ENCODE measurements at regions not wholly inside any gene's neighbourhood (a gene's known extent, or its start where the extent isn't known, plus 50 kb on each side); places are given as distances from the start of the nearest gene placed in this dataset.

DNA sequence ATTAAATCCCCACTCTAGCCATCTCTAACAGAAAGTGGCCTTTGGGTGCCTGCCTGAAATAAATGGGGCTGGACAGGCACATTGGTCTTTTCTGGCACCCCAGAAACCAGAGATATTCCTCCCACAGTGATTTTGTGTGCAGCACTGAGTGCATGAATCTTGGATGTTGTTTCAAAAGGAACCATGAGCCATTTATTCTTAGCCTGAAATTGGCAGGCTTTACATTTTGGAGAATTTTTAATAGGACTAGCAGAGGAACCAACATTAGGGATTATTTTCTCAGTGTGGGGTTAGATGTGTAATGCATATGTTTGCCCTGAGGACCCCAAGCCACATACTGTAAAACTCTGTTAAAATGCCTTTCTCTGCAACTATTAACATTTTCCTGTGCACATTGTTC lies 451.3 kb downstream of the NFIB start:
- H3K36me3 ChIP-seq (ENCODE audit: insufficient read depth, low read length): no peaks in the 10 kb centered on the region
- no peak overlapping the region for H3K27ac ChIP-seq (ENCODE audit: low read depth, low read length)
- no peaks in the 10 kb centered on the region for H3K9me3 ChIP-seq (ENCODE audit: low read depth, low read length)
- H3K27me3 ChIP-seq (ENCODE audit: insufficient read depth, low read length): no peaks in the 10 kb centered on the region
- TF ChIP-seq, protein P1, sequence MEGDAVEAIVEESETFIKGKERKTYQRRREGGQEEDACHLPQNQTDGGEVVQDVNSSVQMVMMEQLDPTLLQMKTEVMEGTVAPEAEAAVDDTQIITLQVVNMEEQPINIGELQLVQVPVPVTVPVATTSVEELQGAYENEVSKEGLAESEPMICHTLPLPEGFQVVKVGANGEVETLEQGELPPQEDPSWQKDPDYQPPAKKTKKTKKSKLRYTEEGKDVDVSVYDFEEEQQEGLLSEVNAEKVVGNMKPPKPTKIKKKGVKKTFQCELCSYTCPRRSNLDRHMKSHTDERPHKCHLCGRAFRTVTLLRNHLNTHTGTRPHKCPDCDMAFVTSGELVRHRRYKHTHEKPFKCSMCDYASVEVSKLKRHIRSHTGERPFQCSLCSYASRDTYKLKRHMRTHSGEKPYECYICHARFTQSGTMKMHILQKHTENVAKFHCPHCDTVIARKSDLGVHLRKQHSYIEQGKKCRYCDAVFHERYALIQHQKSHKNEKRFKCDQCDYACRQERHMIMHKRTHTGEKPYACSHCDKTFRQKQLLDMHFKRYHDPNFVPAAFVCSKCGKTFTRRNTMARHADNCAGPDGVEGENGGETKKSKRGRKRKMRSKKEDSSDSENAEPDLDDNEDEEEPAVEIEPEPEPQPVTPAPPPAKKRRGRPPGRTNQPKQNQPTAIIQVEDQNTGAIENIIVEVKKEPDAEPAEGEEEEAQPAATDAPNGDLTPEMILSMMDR (IDR thresholded peaks at IDR 0.05; ENCODE audit: extremely low read depth, low read depth, low read length): no peak
- H4K20me1 ChIP-seq (ENCODE audit: insufficient read depth, low read length): no peaks in the 10 kb centered on the region
- H3K4me1 ChIP-seq (ENCODE audit: insufficient read depth, low read length): peaks cover 3% of the 10 kb centered on the region
- DNase-seq (ENCODE audit: insufficient read length, low spot score, missing footprints): no peak
- no peak overlapping the region for H3K4me2 ChIP-seq (ENCODE audit: insufficient read depth, low read length)
- no peak overlapping the region for H2AFZ ChIP-seq (ENCODE audit: low read length)
- no peak overlapping the region for H3K4me3 ChIP-seq (ENCODE audit: insufficient read depth, low read length)
- H3K79me2 ChIP-seq (ENCODE audit: insufficient read depth, low read length): no peaks in the 10 kb centered on the region

DNA sequence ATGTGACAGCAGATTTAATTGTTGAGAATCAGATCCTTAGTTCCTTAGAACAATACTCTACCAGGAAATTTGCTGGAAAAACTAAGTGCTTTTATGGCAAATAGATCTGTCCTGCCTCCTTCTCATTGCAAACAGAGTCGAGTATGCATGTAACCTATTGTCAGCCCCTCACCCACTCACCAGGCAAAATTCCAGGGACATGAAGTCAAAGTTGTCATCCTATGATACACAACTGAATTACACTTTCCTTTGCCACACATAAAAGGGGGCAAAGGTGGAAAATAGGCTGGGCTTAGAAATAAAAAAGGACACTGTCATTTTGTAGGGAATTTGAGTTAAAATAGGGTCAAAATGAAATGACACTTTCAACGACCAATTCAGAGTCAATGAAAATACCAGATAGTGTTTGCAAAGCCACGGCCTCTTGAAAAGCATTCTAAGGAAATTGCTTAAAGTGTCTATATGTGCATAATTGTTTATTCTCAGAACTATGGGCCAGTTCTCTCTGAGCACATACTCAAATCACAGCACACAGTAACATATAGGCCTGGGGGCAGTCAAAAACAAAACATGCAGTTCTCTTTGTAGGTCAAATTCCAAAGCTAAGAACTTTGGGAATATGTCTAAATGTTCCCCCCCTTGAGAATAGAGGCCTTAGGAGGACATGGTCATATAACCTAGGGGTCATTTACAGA lies 452.8 kb downstream of the NFIB start:
- H3K36me3 ChIP-seq (ENCODE audit: insufficient read depth, low read length): no peaks in the 10 kb centered on the region
- H3K4me2 ChIP-seq (ENCODE audit: insufficient read depth, low read length): no peak overlapping the region
- H3K27me3 ChIP-seq (ENCODE audit: insufficient read depth, low read length): no peaks in the 10 kb centered on the region
- TF ChIP-seq, protein P1 (IDR thresholded peaks at IDR 0.05; ENCODE audit: extremely low read depth, low read depth, low read length): no peak
- H3K27ac ChIP-seq (ENCODE audit: low read depth, low read length): no peak overlapping the region
- peaks cover 6% of the 10 kb centered on the region for H3K4me1 ChIP-seq (ENCODE audit: insufficient read depth, low read length)
- H4K20me1 ChIP-seq (ENCODE audit: insufficient read depth, low read length): no peaks in the 10 kb centered on the region
- no peak for DNase-seq (ENCODE audit: insufficient read length, low spot score, missing footprints)
- H2AFZ ChIP-seq (ENCODE audit: low read length): no peak overlapping the region
- no peaks in the 10 kb centered on the region for H3K9me3 ChIP-seq (ENCODE audit: low read depth, low read length)
- H3K79me2 ChIP-seq (ENCODE audit: insufficient read depth, low read length): no peaks in the 10 kb centered on the region
- no peak overlapping the region for H3K4me3 ChIP-seq (ENCODE audit: insufficient read depth, low read length)

DNA sequence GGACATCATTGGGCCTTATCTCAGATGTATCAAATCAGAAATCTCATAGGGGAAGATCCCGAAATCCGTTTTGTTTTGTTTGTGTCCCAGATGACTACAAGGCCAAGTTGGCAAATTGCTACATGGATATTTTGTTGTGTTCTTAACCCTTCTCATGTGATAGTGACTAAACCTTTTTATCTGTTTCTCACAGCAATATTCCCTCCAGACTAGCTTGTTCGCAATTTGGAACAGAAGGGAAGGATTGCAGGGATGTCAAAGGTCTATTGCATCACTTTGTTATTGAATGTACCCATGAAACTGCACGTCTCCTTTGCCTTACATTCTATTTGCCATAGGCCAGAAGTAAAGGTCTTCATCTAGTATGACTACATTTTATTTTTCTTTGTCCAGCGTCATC lies 453.9 kb downstream of the NFIB start:
- H4K20me1 ChIP-seq (ENCODE audit: insufficient read depth, low read length): no peaks in the 10 kb centered on the region
- peaks cover 6% of the 10 kb centered on the region for H3K4me1 ChIP-seq (ENCODE audit: insufficient read depth, low read length)
- TF ChIP-seq, protein P1 (IDR thresholded peaks at IDR 0.05; ENCODE audit: extremely low read depth, low read depth, low read length): no peak
- H3K79me2 ChIP-seq (ENCODE audit: insufficient read depth, low read length): no peaks in the 10 kb centered on the region
- no peak overlapping the region for H3K4me2 ChIP-seq (ENCODE audit: insufficient read depth, low read length)
- H3K27ac ChIP-seq (ENCODE audit: low read depth, low read length): no peak overlapping the region
- no peaks in the 10 kb centered on the region for H3K27me3 ChIP-seq (ENCODE audit: insufficient read depth, low read length)
- H3K36me3 ChIP-seq (ENCODE audit: insufficient read depth, low read length): no peaks in the 10 kb centered on the region
- H2AFZ ChIP-seq (ENCODE audit: low read length): no peak overlapping the region
- H3K9me3 ChIP-seq (ENCODE audit: low read depth, low read length): no peaks in the 10 kb centered on the region
- peak; percentile 52 for DNase-seq (ENCODE audit: insufficient read length, low spot score, missing footprints)
- H3K4me3 ChIP-seq (ENCODE audit: insufficient read depth, low read length): no peak overlapping the region

DNA sequence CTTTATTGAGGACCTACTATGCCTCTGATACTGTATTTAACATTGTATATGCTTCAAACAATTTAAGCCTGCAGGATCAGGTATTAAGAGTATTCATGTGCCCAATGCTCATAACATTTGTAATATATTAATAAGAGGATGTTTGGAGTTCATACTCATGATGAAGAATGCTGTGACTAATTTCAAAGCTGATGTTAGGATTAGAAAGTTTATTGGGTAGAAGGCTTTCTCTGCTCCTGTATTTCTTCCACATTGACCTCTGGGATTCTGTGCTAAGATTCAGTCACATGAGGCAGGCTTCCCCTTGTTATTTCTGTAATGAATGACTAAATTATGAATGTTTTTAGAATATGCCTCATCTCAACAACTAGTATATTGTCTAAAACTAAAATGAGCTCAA lies 456.4 kb downstream of the NFIB start:
- TF ChIP-seq, protein P1 (IDR thresholded peaks at IDR 0.05; ENCODE audit: extremely low read depth, low read depth, low read length): no peak
- DNase-seq (ENCODE audit: insufficient read length, low spot score, missing footprints): no peak
- Histone ChIP-seq H3K4me2 (ENCODE audit: insufficient read depth, low read length) (no peak overlapping the region), H3K27ac (ENCODE audit: low read depth, low read length) (no peak overlapping the region), H4K20me1 (ENCODE audit: insufficient read depth, low read length) (no peaks in the 10 kb centered on the region), H3K4me1 (ENCODE audit: insufficient read depth, low read length) (peaks cover 6% of the 10 kb centered on the region), H3K36me3 (ENCODE audit: insufficient read depth, low read length) (no peaks in the 10 kb centered on the region), H3K4me3 (ENCODE audit: insufficient read depth, low read length) (no peak overlapping the region), H3K79me2 (ENCODE audit: insufficient read depth, low read length) (no peaks in the 10 kb centered on the region), H3K9me3 (ENCODE audit: low read depth, low read length) (no peaks in the 10 kb centered on the region), H2AFZ (ENCODE audit: low read length) (no peak overlapping the region), H3K27me3 (ENCODE audit: insufficient read depth, low read length) (no peaks in the 10 kb centered on the region)

Measured in osteoblast (primary cell).